ENCODE measurements at regions not wholly inside any gene's neighbourhood (a gene's known extent, or its start where the extent isn't known, plus 50 kb on each side); places are given as distances from the start of the nearest gene placed in this dataset.

GRCh38 chr2:58914733-58915505, 673.8 kb upstream of the FANCL start:
- no peaks in the 10 kb centered on the region for H3K27me3 ChIP-seq

GRCh38 chr2:58913082-58913726, 672.1 kb upstream of the FANCL start:
- TF ChIP-seq, protein P1, sequence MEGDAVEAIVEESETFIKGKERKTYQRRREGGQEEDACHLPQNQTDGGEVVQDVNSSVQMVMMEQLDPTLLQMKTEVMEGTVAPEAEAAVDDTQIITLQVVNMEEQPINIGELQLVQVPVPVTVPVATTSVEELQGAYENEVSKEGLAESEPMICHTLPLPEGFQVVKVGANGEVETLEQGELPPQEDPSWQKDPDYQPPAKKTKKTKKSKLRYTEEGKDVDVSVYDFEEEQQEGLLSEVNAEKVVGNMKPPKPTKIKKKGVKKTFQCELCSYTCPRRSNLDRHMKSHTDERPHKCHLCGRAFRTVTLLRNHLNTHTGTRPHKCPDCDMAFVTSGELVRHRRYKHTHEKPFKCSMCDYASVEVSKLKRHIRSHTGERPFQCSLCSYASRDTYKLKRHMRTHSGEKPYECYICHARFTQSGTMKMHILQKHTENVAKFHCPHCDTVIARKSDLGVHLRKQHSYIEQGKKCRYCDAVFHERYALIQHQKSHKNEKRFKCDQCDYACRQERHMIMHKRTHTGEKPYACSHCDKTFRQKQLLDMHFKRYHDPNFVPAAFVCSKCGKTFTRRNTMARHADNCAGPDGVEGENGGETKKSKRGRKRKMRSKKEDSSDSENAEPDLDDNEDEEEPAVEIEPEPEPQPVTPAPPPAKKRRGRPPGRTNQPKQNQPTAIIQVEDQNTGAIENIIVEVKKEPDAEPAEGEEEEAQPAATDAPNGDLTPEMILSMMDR (IDR thresholded peaks at IDR 0.05; ENCODE audit: low read depth, low read length) = no peak
- H3K9me3 ChIP-seq = no peaks in the 10 kb centered on the region
- H3K4me1 ChIP-seq = peaks cover 3% of the 10 kb centered on the region; the same call in 1 of the 2 replicates
- no peaks in the 10 kb centered on the region for H3K27me3 ChIP-seq
- H3K4me3 ChIP-seq (ENCODE audit: low read depth, low read length) = no peak overlapping the region
- DNase-seq = no peak
- no peaks in the 10 kb centered on the region for H3K36me3 ChIP-seq

More at GRCh38 chr2:58914733-58915505, 673.8 kb upstream of the FANCL start:
- Histone ChIP-seq H3K9me3 (no peaks in the 10 kb centered on the region), H3K36me3 (no peaks in the 10 kb centered on the region), H3K4me1 (peaks cover 3% of the 10 kb centered on the region; the same call in 1 of the 2 replicates), H3K4me3 (ENCODE audit: low read depth, low read length) (no peak overlapping the region)
- TF ChIP-seq, protein P1 (IDR thresholded peaks at IDR 0.05; ENCODE audit: low read depth, low read length) = no peak
- DNase-seq = peak; percentile 19

GRCh38 chr2:58911877-58912276, 670.8 kb upstream of the FANCL start:
- Histone ChIP-seq H3K9me3 (no peaks in the 10 kb centered on the region), H3K4me1 (peaks cover 3% of the 10 kb centered on the region; the same call in 1 of the 2 replicates), H3K4me3 (ENCODE audit: low read depth, low read length) (no peak overlapping the region), H3K36me3 (no peaks in the 10 kb centered on the region), H3K27me3 (no peaks in the 10 kb centered on the region)
- TF ChIP-seq, protein P1 (IDR thresholded peaks at IDR 0.05; ENCODE audit: low read depth, low read length) = no peak
- no peak for DNase-seq

DNA sequence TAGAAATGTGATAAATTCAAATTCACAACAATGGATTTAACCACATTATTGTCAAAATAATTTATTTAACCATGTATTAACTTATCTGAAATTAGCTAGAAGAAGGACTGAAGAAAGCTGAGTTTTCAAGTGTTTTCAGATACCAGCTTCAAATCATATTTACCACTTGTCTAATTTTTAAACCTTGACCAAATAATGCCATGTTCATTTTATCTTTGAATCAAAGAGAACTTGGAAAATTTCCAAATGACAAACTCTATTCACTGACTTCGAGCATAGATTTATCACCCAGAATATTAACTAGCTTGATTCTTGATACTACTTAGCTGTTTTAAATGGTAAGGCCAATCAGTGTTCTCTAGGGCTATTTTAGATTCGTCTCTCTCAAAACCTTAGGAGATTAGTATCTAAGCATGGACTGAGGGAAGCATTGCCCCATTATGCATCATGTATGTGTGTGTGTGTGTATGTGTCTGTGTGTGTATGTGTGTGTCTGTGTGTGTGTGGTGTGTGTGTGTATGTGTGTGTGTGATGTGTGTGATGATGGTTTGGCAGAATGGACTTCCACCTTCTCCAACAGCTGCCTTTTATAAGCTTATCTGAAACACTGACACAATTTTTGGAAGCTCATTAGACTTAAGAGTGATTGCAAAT, 667.5 kb upstream of the FANCL start:
- TF ChIP-seq, protein P1 (IDR thresholded peaks at IDR 0.05; ENCODE audit: low read depth, low read length) = no peak

DNA sequence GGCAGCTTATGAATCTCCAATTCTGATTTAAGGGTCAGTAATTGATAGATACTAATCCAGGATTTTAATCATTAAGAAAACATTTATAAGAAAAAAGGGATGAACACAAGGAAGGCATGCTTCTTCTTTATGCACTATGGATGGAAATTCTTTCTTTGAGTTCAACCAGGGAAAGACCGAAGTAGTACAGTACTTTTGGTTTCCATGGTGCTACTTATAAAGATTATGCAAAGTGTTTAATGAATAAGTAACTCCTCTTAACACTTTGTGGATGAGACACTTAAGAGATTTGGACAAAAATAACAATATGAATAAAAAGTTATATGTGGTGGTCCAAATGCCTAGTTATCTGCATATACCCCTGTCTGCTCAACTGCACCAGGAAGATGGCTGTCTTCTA, 666.5 kb upstream of the FANCL start:
- TF ChIP-seq, protein P1 (IDR thresholded peaks at IDR 0.05; ENCODE audit: low read depth, low read length) = no peak
- Histone ChIP-seq H3K4me3 (ENCODE audit: low read depth, low read length) (no peak overlapping the region), H3K9me3 (no peaks in the 10 kb centered on the region), H3K4me1 (no peaks in the 10 kb centered on the region), H3K36me3 (no peaks in the 10 kb centered on the region), H3K27me3 (no peaks in the 10 kb centered on the region)
- DNase-seq = no peak

More for the DNA sequence above, 667.5 kb upstream of the FANCL start:
- H3K9me3 ChIP-seq = no peaks in the 10 kb centered on the region
- no peaks in the 10 kb centered on the region for H3K27me3 ChIP-seq
- no peaks in the 10 kb centered on the region for H3K36me3 ChIP-seq
- H3K4me1 ChIP-seq = no peaks in the 10 kb centered on the region
- no peak for DNase-seq
- no peak overlapping the region for H3K4me3 ChIP-seq (ENCODE audit: low read depth, low read length)

Measured in BE2C (cell line).